ENCODE measurements at regions not wholly inside any gene's neighbourhood (a gene's known extent, or its start where the extent isn't known, plus 50 kb on each side); places are given as distances from the start of the nearest gene placed in this dataset.

GRCh38 chr14:100638211-100638855, 51.1 kb upstream of the BEGAIN start:
- Histone ChIP-seq H3K9ac (ENCODE audit: control insufficient read depth, extremely low read depth, insufficient read depth, low read length) (no peak overlapping the region), H2AFZ (ENCODE audit: control insufficient read depth, low read length) (no peak overlapping the region), H3K9me3 (ENCODE audit: control insufficient read depth, low read depth, low read length) (no peaks in the 10 kb centered on the region), H3K27ac (ENCODE audit: control insufficient read depth, insufficient read depth, low read length) (no peak overlapping the region), H3K4me3 (ENCODE audit: control insufficient read depth in 2 of 3, extremely low read depth in 1 of 3, insufficient read depth in 2 of 3, low read depth in 1 of 3, low read length in 3 of 3) (no peak overlapping the region), H3K79me2 (ENCODE audit: control insufficient read depth, insufficient read depth, low read length) (no peaks in the 10 kb centered on the region), H3K4me2 (ENCODE audit: control insufficient read depth, extremely low read depth, insufficient read depth, low read depth, low read length) (no peak overlapping the region), H3K9me1 (ENCODE audit: control insufficient read depth, extremely low read depth, insufficient read depth, low read length) (no peaks in the 10 kb centered on the region), H3K4me1 (ENCODE audit: control insufficient read depth, extremely low read depth, insufficient read depth, low read length) (no peaks in the 10 kb centered on the region), H3K27me3 (ENCODE audit: control insufficient read depth, extremely low read depth, insufficient read depth, low read length) (peaks cover 21% of the 10 kb centered on the region), H3K36me3 (ENCODE audit: control insufficient read depth in 2 of 2, extremely low read depth in 1 of 2, insufficient read depth in 2 of 2, low read length in 2 of 2) (no peaks in the 10 kb centered on the region), H4K20me1 (ENCODE audit: control insufficient read depth, extremely low read depth, insufficient read depth, low read length) (no peaks in the 10 kb centered on the region)
- FAIRE-seq = no peak
- no peak for DNase-seq (ENCODE audit: low read depth, low spot score)
- TF ChIP-seq, protein P1, sequence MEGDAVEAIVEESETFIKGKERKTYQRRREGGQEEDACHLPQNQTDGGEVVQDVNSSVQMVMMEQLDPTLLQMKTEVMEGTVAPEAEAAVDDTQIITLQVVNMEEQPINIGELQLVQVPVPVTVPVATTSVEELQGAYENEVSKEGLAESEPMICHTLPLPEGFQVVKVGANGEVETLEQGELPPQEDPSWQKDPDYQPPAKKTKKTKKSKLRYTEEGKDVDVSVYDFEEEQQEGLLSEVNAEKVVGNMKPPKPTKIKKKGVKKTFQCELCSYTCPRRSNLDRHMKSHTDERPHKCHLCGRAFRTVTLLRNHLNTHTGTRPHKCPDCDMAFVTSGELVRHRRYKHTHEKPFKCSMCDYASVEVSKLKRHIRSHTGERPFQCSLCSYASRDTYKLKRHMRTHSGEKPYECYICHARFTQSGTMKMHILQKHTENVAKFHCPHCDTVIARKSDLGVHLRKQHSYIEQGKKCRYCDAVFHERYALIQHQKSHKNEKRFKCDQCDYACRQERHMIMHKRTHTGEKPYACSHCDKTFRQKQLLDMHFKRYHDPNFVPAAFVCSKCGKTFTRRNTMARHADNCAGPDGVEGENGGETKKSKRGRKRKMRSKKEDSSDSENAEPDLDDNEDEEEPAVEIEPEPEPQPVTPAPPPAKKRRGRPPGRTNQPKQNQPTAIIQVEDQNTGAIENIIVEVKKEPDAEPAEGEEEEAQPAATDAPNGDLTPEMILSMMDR (optimal IDR thresholded peaks at IDR 0.05 in 1 of 3, IDR thresholded peaks at IDR 0.05 in 1 of 3, conservative IDR thresholded peaks at IDR 0.05 in 1 of 3; ENCODE audit: extremely low read depth in 1 of 3, insufficient read depth in 2 of 3, low read length in 3 of 3) = no peak
- TF ChIP-seq EZH2 (IDR thresholded peaks at IDR 0.05; ENCODE audit: low read length) = no peak
- dilution Hi-C loops (cut with MboI; ENCODE audit: extremely low pct_ligation_motif_present, low sequenced_read_pairs) = no loop called here

- Histone ChIP-seq H3K9me3 (ENCODE audit: control insufficient read depth, low read depth, low read length) (no peaks in the 10 kb centered on the region), H2AFZ (ENCODE audit: control insufficient read depth, low read length) (no peak overlapping the region), H3K4me2 (ENCODE audit: control insufficient read depth, extremely low read depth, insufficient read depth, low read depth, low read length) (no peak overlapping the region), H3K36me3 (ENCODE audit: control insufficient read depth in 2 of 2, extremely low read depth in 1 of 2, insufficient read depth in 2 of 2, low read length in 2 of 2) (no peaks in the 10 kb centered on the region), H3K27ac (ENCODE audit: control insufficient read depth, insufficient read depth, low read length) (no peak overlapping the region), H3K79me2 (ENCODE audit: control insufficient read depth, insufficient read depth, low read length) (no peaks in the 10 kb centered on the region), H3K4me1 (ENCODE audit: control insufficient read depth, extremely low read depth, insufficient read depth, low read length) (no peaks in the 10 kb centered on the region), H3K9ac (ENCODE audit: control insufficient read depth, extremely low read depth, insufficient read depth, low read length) (no peak overlapping the region), H4K20me1 (ENCODE audit: control insufficient read depth, extremely low read depth, insufficient read depth, low read length) (no peaks in the 10 kb centered on the region), H3K27me3 (ENCODE audit: control insufficient read depth, extremely low read depth, insufficient read depth, low read length) (peaks cover 14% of the 10 kb centered on the region), H3K9me1 (ENCODE audit: control insufficient read depth, extremely low read depth, insufficient read depth, low read length) (no peaks in the 10 kb centered on the region), H3K4me3 (ENCODE audit: control insufficient read depth in 2 of 3, extremely low read depth in 1 of 3, insufficient read depth in 2 of 3, low read depth in 1 of 3, low read length in 3 of 3) (no peak overlapping the region)
- DNase-seq (ENCODE audit: low read depth, low spot score) (no peak), FAIRE-seq (no peak)
- dilution Hi-C loops (cut with MboI; ENCODE audit: extremely low pct_ligation_motif_present, low sequenced_read_pairs) = no loop called here
- no peak for TF ChIP-seq EZH2 (IDR thresholded peaks at IDR 0.05; ENCODE audit: low read length)
- TF ChIP-seq, protein P1 (optimal IDR thresholded peaks at IDR 0.05 in 1 of 3, IDR thresholded peaks at IDR 0.05 in 1 of 3, conservative IDR thresholded peaks at IDR 0.05 in 1 of 3; ENCODE audit: extremely low read depth in 1 of 3, insufficient read depth in 2 of 3, low read length in 3 of 3) = no peak
These were observed 52.1 kb upstream of the BEGAIN start for GRCh38 chr14:100639280-100639679.
